ENCODE measurements at regions not wholly inside any gene's neighbourhood (a gene's known extent, or its start where the extent isn't known, plus 50 kb on each side); places are given as distances from the start of the nearest gene placed in this dataset.

DNA sequence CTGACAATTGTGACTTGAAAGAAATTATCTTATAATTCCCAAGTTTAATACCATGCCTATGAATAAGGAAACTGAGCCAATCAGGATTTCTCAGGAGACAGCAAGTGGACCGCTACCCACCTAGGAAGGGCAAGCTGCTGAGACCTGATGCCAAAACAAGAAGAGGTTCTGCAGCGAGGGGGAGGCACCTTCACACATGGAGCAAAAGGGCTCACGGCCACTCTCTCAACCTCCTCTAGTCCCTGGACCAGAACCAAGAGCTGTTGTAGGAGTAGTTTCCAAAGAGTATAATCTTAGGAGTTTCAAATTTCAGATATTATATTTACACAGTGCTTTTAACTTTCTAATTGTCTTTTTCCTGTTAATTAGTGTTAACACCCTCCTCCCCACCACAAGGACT lies 154.7 kb upstream of the ETAA1 start:
- H4K20me1 ChIP-seq (ENCODE audit: insufficient read depth): no peaks in the 10 kb centered on the region
- H3K4me2 ChIP-seq (ENCODE audit: low read length): no peak overlapping the region
- no peak overlapping the region for H3K4me3 ChIP-seq (ENCODE audit: low read length)
- H3K9me2 ChIP-seq (ENCODE audit: insufficient read depth, low read length): no peaks in the 10 kb centered on the region
- no peaks in the 10 kb centered on the region for H3K27me3 ChIP-seq (ENCODE audit: insufficient read depth, low read depth, low read length)
- H3K27ac ChIP-seq (ENCODE audit: low read length): no peak overlapping the region
- no peaks in the 10 kb centered on the region for H3K36me3 ChIP-seq (ENCODE audit: insufficient read depth, low read length)
- no peak overlapping the region for H2AFZ ChIP-seq (ENCODE audit: low read depth, low read length)
- H3K9me3 ChIP-seq (ENCODE audit: low read length): no peaks in the 10 kb centered on the region
- no peaks in the 10 kb centered on the region for H3K79me2 ChIP-seq (replicated peaks; ENCODE audit: insufficient read depth, low read length)
- TF ChIP-seq RAD21 (conservative IDR thresholded peaks at IDR 0.05): no peak
- TF ChIP-seq EZH2 (IDR thresholded peaks at IDR 0.05; ENCODE audit: borderline replicate concordance, insufficient read depth, low read length, poor library complexity, severe bottlenecking): no peak
- no peak for TF ChIP-seq POLR2AphosphoS5 (IDR thresholded peaks at IDR 0.05)
- no peak for TF ChIP-seq SMC3 (conservative IDR thresholded peaks at IDR 0.05; ENCODE audit: poor library complexity)
- no peak for TF ChIP-seq CTCF (IDR thresholded peaks at IDR 0.05; ENCODE audit: poor library complexity, severe bottlenecking)
- TF ChIP-seq EP300 (conservative IDR thresholded peaks at IDR 0.05; ENCODE audit: poor library complexity, severe bottlenecking): no peak
- no peak overlapping the region for H3K9ac ChIP-seq (ENCODE audit: low read length)
- no peaks in the 10 kb centered on the region for H3F3A ChIP-seq (ENCODE audit: insufficient read depth, low read length, poor library complexity, severe bottlenecking)

GRCh38 chr2:67243919-67244318 lies 153.2 kb upstream of the ETAA1 start:
- no peaks in the 10 kb centered on the region for H3K9me3 ChIP-seq (ENCODE audit: low read length)
- H2AFZ ChIP-seq (ENCODE audit: low read depth, low read length): no peak overlapping the region
- H3K4me2 ChIP-seq (ENCODE audit: low read length): no peak overlapping the region
- no peaks in the 10 kb centered on the region for H3F3A ChIP-seq (ENCODE audit: insufficient read depth, low read length, poor library complexity, severe bottlenecking)
- H3K79me2 ChIP-seq (replicated peaks; ENCODE audit: insufficient read depth, low read length): no peaks in the 10 kb centered on the region
- H4K20me1 ChIP-seq (ENCODE audit: insufficient read depth): no peaks in the 10 kb centered on the region
- TF ChIP-seq CTCF (IDR thresholded peaks at IDR 0.05; ENCODE audit: poor library complexity, severe bottlenecking) (no peak), EP300 (conservative IDR thresholded peaks at IDR 0.05; ENCODE audit: poor library complexity, severe bottlenecking) (no peak), REST (IDR thresholded peaks at IDR 0.05; ENCODE audit: borderline replicate concordance) (no peak), EZH2 (IDR thresholded peaks at IDR 0.05; ENCODE audit: borderline replicate concordance, insufficient read depth, low read length, poor library complexity, severe bottlenecking) (no peak), SMC3 (conservative IDR thresholded peaks at IDR 0.05; ENCODE audit: poor library complexity) (no peak), POLR2AphosphoS5 (IDR thresholded peaks at IDR 0.05) (no peak), MXI1 (conservative IDR thresholded peaks at IDR 0.05; ENCODE audit: poor library complexity, severe bottlenecking) (no peak), TAF1 (IDR thresholded peaks at IDR 0.05; ENCODE audit: low read depth) (no peak), RAD21 (conservative IDR thresholded peaks at IDR 0.05) (no peak)
- no peaks in the 10 kb centered on the region for H3K27me3 ChIP-seq (ENCODE audit: insufficient read depth, low read depth, low read length)
- H3K36me3 ChIP-seq (ENCODE audit: insufficient read depth, low read length): no peaks in the 10 kb centered on the region
- H3K9me2 ChIP-seq (ENCODE audit: insufficient read depth, low read length): no peaks in the 10 kb centered on the region
- no peak overlapping the region for H3K27ac ChIP-seq (ENCODE audit: low read length)
- H3K4me3 ChIP-seq (ENCODE audit: low read length): no peak overlapping the region
- no peak overlapping the region for H3K9ac ChIP-seq (ENCODE audit: low read length)
